SKM-1 (cell line): ENCODE measurements at regions not wholly inside any gene's neighbourhood (a gene's known extent, or its start where the extent isn't known, plus 50 kb on each side); places are given as distances from the start of the nearest gene placed in this dataset.

Experiments
- DNase-seq: peaks from one replicate; lab custom pipeline; 2025; ENCODE audit not compliant: unreplicated experiment; lab: John Stamatoyannopoulos, UW

DNA sequence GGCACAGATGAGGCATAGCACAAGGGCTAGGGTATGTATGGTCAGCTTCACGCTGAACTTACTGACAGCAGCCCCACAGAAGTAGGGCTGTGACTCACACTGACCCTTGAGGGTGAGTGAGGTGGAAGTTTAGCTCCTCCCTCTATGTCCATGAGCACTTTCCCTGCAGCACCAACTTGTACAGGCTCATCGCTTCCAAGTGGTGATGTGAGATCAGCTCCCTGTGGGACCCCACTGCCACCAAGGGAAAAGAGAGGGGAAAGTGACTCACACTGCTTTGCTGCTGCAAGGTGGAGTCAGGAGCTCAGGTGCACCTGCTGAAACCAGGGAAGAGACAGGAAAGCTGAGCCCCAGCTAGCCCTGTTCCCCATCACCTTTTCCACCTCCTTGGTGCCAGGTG is 91.5 kb downstream of the TEX51 start:
- DNase-seq: no peak

DNA sequence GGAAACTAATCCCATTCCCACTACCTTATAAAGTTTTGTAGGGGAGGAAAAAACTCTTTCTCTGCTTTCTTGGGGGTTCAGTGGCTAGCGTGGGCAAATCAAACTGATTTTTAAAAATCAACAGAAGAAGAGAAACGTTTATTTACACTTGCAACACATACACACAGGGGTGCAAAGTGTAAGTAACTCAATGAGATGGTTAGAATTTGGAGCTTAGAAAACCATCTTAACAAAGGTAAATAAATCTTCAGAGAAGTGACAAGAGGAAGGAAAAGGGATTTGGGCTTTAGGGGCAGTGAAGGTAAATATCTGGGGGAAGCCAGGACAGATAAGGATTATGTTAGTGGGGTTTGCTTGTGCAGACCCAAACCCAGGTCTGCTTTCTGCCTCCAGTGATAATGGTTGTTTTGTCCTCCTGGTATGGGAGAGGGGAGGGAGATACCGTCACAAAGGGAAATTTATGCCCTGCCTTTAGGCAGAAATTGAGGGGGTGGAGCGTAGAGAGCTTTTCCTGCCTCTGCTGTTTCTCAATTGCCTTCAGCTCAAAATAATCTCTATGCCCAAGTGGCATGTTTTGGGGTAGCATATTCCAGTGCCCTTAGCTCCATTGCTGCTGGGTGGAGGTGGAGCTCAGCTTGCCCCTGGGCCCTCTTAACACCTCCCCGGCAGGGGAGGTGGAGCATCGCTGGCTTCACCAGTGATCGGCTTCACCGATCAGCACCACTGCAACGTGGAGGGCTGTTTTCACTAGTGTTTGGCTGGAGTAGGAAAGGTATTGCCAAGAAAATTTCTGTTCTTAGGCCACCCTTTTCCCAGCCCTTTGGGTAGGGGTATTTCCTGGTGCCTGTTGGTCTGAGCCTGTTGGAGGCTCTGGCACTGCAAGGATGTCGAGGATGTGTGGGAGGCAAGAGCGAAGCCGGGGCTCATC is 92.2 kb downstream of the TEX51 start:
- DNase-seq: no peak

DNA sequence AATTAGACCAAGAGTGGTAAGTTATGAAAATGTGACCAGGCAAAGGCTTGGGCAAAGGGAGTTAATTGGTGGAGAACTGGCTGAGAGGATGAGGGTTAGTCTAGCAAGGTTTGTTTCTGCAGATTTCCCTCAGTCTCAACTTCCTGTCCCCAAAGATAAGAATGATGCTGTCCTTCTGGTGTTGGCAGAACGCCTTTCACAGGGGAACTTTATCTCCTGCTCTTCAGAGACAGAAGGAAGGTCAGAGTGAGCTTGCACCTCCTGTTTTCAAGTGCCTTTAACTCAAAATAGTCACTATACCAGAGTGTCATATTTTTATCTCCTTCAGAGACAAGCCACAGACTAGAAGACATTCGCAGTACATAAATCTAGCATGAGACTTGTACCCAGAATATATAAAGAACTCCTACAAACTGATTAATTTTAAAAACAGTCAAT is 95.7 kb downstream of the TEX51 start:
- DNase-seq: no peak

DNA sequence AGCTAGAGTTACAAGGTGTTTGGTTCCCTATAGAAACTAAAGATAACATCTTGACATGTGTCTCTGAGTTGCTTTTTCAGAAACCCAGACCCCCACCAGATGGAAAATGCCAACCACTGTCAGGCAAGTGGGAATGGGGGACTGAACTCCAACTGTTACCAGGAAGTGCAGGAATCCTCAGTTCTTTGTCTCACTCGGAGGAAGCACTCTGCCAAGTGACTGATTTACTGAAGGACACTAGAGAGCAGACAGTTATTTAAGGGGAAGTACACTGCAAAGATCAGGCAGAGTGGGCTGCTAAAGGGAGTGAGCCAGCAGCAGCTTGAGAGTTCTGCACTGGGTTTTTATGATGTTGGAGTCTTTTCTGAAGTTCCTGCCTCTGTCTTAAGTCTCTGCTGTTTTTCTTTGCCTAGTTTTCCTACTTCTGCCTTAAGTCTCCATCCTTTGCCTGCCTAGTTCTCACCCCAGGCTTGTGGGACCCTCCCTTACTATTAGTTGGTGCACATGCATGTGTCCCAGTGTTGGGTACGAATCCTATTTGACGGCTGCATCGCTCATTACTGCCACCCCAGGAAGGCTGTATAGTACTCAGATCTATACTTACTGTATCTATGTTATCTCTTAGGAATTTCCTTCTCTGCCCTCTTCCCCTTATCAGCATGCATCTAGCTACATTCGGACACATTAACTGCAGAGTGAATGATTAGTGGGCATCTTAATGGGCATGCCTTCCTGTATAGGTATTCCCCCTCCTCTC is 97.1 kb downstream of the TEX51 start:
- no peak for DNase-seq

DNA sequence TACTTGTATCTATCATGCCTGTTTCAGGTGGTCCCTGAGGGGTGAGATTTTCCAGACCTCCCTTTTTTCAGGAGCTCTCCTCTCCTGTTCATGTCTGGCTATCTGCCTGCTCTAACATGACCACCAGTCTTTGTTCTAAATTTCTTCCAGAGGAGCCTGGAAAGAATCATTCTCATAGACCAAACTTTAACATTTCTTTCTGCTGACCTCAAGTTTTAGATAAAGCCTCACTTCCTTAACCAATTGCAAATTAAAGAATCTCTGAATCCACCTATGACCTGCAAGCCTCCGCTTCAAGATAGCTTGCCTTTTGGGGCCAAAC is 97.6 kb downstream of the TEX51 start:
- no peak for DNase-seq
